K562 (cell line): ENCODE measurements at regions not wholly inside any gene's neighbourhood (a gene's known extent, or its start where the extent isn't known, plus 50 kb on each side); places are given as distances from the start of the nearest gene placed in this dataset.

ENCODE experiments used
- ARID2 ChIP-seq: fragments of 450-650 bp; IDR thresholded peaks from 2 replicates; pipeline ENCODE4 v1.6.1; 2017; ENCODE audit warnings: antibody characterized with exemption, mild to moderate bottlenecking
- BRD4 ChIP-seq: fragments of 200-600 bp; sonication (generic); IDR thresholded peaks from 2 replicates; pipeline ENCODE4 v1.6.1; 2017; ENCODE audit warnings: inconsistent platforms
- MIER1 ChIP-seq: fragments of 450-650 bp; IDR thresholded peaks from 2 replicates; pipeline ENCODE4 v1.6.1; 2016; ENCODE audit warnings: antibody characterized with exemption, mild to moderate bottlenecking, low read depth
- NR4A1 ChIP-seq, 2 experiments: fragments of 250-450 bp in 1 of 2; fragments of 450-650 bp in 1 of 2; sonication (Bioruptor Pico) in 1 of 2; IDR thresholded peaks; 2 replicates each; pipeline versions ENCODE4 v1.4.0 to v1.6.1; 2016 to 2020; ENCODE audit warnings: mild to moderate bottlenecking in 2 of 2, missing compliant biosample characterization in 1 of 2, missing genetic modification characterization in 1 of 2, moderate library complexity in 1 of 2
- POLR3G ChIP-seq: IDR thresholded peaks from 2 replicates; pipeline ENCODE4 v1.6.1; 2011; ENCODE audit not compliant: insufficient read length, insufficient replicate concordance; ENCODE audit errors: extremely low read depth
- PURB ChIP-seq: sonication (generic); formaldehyde crosslinking; IDR thresholded peaks from 2 replicates; pipeline ENCODE4 v1.9.0; 2021; ENCODE audit warnings: low read depth, mild to moderate bottlenecking, missing genetic modification reagents
- RBM34 ChIP-seq: fragments of 200-400 bp; formaldehyde crosslinking; IDR thresholded peaks from 2 replicates; pipeline ENCODE4 v1.6.1; 2018; ENCODE audit warnings: low read length, borderline replicate concordance; ENCODE audit not compliant: insufficient read depth
- RERE ChIP-seq: sonication (generic); formaldehyde crosslinking; IDR thresholded peaks from 2 replicates; pipeline ENCODE4 v1.8.0; 2023; ENCODE audit warnings: missing genetic modification reagents, mild to moderate bottlenecking, borderline replicate concordance
- TCF7 ChIP-seq: sonication (generic); IDR thresholded peaks from 2 replicates; pipeline ENCODE4 v1.6.1; 2016; ENCODE audit warnings: antibody characterized with exemption, borderline replicate concordance
- THAP12 ChIP-seq: fragments of 250-450 bp; sonication (Bioruptor Pico); IDR thresholded peaks from 2 replicates; pipeline ENCODE4 v1.9.0; 2021; ENCODE audit warnings: mild to moderate bottlenecking, inconsistent platforms
- ZNF436 ChIP-seq: fragments of 250-450, 450-650 bp; sonication (Bioruptor Pico); formaldehyde crosslinking; IDR thresholded peaks from 2 replicates; pipeline ENCODE4 v1.7.0; 2020; ENCODE audit warnings: mild to moderate bottlenecking
- TF ChIP-seq, protein P1 (sequence below): sonication (generic); formaldehyde crosslinking; IDR thresholded peaks from 2 replicates; pipeline ENCODE4 v1.8.0; 2022; ENCODE audit warnings: missing genetic modification reagents, mild to moderate bottlenecking, moderate library complexity, borderline replicate concordance
- TF ChIP-seq, protein P2 (sequence below): fragments of 450-650 bp; IDR thresholded peaks from 2 replicates; pipeline ENCODE4 v1.6.1; 2018; ENCODE audit not compliant: partially characterized antibody

GRCh38 chr10:8310930-8311329 lies 256.4 kb downstream of the GATA3 start (continued):
- TF ChIP-seq RERE (CRISPR knock-in tag): no peak
- TF ChIP-seq ARID2: no peak
- TF ChIP-seq, protein P1, sequence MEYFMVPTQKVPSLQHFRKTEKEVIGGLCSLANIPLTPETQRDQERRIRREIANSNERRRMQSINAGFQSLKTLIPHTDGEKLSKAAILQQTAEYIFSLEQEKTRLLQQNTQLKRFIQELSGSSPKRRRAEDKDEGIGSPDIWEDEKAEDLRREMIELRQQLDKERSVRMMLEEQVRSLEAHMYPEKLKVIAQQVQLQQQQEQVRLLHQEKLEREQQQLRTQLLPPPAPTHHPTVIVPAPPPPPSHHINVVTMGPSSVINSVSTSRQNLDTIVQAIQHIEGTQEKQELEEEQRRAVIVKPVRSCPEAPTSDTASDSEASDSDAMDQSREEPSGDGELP (CRISPR knock-in tag): no peak
- no peak for TF ChIP-seq MIER1
- TF ChIP-seq THAP12 (CRISPR knock-in tag): no peak
- no peak for TF ChIP-seq RBM34
- no peak for TF ChIP-seq POLR3G
- no peak for TF ChIP-seq PURB (CRISPR knock-in tag)
- TF ChIP-seq NR4A1 (CRISPR knock-in tag; IDR thresholded peaks at IDR 0.05): no peak
- TF ChIP-seq NR4A1 (tag; IDR thresholded peaks at IDR 0.05): no peak
- TF ChIP-seq ZNF436 (CRISPR knock-in tag): no peak
- TF ChIP-seq, protein P2, sequence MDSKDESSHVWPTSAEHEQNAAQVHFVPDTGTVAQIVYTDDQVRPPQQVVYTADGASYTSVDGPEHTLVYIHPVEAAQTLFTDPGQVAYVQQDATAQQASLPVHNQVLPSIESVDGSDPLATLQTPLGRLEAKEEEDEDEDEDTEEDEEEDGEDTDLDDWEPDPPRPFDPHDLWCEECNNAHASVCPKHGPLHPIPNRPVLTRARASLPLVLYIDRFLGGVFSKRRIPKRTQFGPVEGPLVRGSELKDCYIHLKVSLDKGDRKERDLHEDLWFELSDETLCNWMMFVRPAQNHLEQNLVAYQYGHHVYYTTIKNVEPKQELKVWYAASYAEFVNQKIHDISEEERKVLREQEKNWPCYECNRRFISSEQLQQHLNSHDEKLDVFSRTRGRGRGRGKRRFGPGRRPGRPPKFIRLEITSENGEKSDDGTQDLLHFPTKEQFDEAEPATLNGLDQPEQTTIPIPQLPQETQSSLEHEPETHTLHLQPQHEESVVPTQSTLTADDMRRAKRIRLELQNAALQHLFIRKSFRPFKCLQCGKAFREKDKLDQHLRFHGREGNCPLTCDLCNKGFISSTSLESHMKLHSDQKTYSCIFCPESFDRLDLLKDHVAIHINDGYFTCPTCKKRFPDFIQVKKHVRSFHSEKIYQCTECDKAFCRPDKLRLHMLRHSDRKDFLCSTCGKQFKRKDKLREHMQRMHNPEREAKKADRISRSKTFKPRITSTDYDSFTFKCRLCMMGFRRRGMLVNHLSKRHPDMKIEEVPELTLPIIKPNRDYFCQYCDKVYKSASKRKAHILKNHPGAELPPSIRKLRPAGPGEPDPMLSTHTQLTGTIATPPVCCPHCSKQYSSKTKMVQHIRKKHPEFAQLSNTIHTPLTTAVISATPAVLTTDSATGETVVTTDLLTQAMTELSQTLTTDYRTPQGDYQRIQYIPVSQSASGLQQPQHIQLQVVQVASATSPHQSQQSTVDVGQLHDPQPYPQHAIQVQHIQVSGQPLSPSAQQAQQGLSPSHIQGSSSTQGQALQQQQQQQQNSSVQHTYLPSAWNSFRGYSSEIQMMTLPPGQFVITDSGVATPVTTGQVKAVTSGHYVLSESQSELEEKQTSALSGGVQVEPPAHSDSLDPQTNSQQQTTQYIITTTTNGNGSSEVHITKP: no peak
- no peak for TF ChIP-seq BRD4
- no peak for TF ChIP-seq TCF7
